Epithelial cell of esophagus (primary cell): ENCODE measurements at regions not wholly inside any gene's neighbourhood (a gene's known extent, or its start where the extent isn't known, plus 50 kb on each side); places are given as distances from the start of the nearest gene placed in this dataset.

Experiments
- DNase-seq: peaks from one replicate; pipeline ENCODE4 v3.0.0; 2010; ENCODE audit warnings: low read depth
- H3K4me3 ChIP-seq: 2 replicates; pipeline ENCODE4 v1.5.1; 2011; ENCODE audit warnings: mild to moderate bottlenecking, low read length, control low read depth
- CTCF ChIP-seq: IDR thresholded peaks from 2 replicates; pipeline ENCODE4 v1.5.1; 2011; ENCODE audit warnings: low read depth, mild to moderate bottlenecking, low read length, control low read depth, inconsistent platforms; ENCODE audit not compliant: insufficient read depth; ENCODE audit errors: missing control alignments

GRCh38 chrX:45347877-45348276 is 147.2 kb upstream of the DIPK2B start:
- H3K4me3 ChIP-seq = no peak overlapping the region
- peak; percentile 25 for DNase-seq
- TF ChIP-seq CTCF = no peak

GRCh38 chrX:45344594-45344993 is 143.9 kb upstream of the DIPK2B start:
- no peak for TF ChIP-seq CTCF
- no peak for DNase-seq

GRCh38 chrX:45329217-45329616 is 128.5 kb upstream of the DIPK2B start:
- H3K4me3 ChIP-seq = no peak overlapping the region
- DNase-seq = no peak
- no peak for TF ChIP-seq CTCF

More at GRCh38 chrX:45344594-45344993, 143.9 kb upstream of the DIPK2B start:
- H3K4me3 ChIP-seq = no peak overlapping the region

GRCh38 chrX:45324941-45325340 is 124.3 kb upstream of the DIPK2B start:
- no peak overlapping the region for H3K4me3 ChIP-seq
- DNase-seq = no peak
- TF ChIP-seq CTCF = no peak

- H3K4me3 ChIP-seq = no peak overlapping the region
- DNase-seq = peak; percentile 47
- TF ChIP-seq CTCF = no peak
Measured at GRCh38 chrX:45323387-45323786, 122.7 kb upstream of the DIPK2B start.

- no peak overlapping the region for H3K4me3 ChIP-seq
- no peak for TF ChIP-seq CTCF
- peak; percentile 45 for DNase-seq
Measured at GRCh38 chrX:45322820-45323219, 122.1 kb upstream of the DIPK2B start.

GRCh38 chrX:45322382-45322781 is 121.7 kb upstream of the DIPK2B start:
- H3K4me3 ChIP-seq = no peak overlapping the region
- peak; percentile 66 for TF ChIP-seq CTCF
- DNase-seq = peak; percentile 71
